ENCODE measurements at regions not wholly inside any gene's neighbourhood (a gene's known extent, or its start where the extent isn't known, plus 50 kb on each side); places are given as distances from the start of the nearest gene placed in this dataset.
A peak's percentile ranks its signal among the peaks of the same experiment; 100 is the strongest.

DNA sequence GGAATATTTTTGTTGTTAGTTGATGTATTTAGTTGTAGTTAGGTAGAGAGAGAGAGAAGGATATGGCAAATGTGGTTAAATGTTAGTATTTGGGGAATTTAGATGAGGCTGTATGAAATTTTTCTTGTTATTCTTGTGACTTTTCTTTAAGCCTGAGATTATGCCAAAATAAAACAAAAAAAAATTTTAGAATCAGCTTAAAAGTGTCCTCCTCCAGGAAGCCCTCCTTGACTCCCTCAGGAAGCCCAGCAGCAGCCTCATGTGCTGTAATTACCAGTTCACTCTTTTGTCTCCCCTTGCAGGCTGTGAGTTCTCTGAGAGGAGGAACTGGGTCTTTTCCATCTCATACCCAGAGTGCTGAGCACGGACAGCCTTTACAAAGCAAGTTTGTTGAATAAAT lies 243.5 kb downstream of the TFCP2L1 start:
- TF ChIP-seq, protein P1, sequence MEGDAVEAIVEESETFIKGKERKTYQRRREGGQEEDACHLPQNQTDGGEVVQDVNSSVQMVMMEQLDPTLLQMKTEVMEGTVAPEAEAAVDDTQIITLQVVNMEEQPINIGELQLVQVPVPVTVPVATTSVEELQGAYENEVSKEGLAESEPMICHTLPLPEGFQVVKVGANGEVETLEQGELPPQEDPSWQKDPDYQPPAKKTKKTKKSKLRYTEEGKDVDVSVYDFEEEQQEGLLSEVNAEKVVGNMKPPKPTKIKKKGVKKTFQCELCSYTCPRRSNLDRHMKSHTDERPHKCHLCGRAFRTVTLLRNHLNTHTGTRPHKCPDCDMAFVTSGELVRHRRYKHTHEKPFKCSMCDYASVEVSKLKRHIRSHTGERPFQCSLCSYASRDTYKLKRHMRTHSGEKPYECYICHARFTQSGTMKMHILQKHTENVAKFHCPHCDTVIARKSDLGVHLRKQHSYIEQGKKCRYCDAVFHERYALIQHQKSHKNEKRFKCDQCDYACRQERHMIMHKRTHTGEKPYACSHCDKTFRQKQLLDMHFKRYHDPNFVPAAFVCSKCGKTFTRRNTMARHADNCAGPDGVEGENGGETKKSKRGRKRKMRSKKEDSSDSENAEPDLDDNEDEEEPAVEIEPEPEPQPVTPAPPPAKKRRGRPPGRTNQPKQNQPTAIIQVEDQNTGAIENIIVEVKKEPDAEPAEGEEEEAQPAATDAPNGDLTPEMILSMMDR (IDR thresholded peaks at IDR 0.05; ENCODE audit: insufficient read depth, low read length, poor library complexity, severe bottlenecking) = no peak
- no peak for DNase-seq (ENCODE audit: extremely low read depth, insufficient read length)
- Histone ChIP-seq H3K36me3 (ENCODE audit: control insufficient read depth, insufficient read depth, low read length) (no peaks in the 10 kb centered on the region), H3K4me3 (replicated peaks; ENCODE audit: low read depth, low read length) (no peak overlapping the region), H3K27me3 (replicated peaks; ENCODE audit: control insufficient read depth, insufficient read depth, low read length) (peaks cover 1% of the 10 kb centered on the region; the same call in 1 of the 2 replicates)

DNA sequence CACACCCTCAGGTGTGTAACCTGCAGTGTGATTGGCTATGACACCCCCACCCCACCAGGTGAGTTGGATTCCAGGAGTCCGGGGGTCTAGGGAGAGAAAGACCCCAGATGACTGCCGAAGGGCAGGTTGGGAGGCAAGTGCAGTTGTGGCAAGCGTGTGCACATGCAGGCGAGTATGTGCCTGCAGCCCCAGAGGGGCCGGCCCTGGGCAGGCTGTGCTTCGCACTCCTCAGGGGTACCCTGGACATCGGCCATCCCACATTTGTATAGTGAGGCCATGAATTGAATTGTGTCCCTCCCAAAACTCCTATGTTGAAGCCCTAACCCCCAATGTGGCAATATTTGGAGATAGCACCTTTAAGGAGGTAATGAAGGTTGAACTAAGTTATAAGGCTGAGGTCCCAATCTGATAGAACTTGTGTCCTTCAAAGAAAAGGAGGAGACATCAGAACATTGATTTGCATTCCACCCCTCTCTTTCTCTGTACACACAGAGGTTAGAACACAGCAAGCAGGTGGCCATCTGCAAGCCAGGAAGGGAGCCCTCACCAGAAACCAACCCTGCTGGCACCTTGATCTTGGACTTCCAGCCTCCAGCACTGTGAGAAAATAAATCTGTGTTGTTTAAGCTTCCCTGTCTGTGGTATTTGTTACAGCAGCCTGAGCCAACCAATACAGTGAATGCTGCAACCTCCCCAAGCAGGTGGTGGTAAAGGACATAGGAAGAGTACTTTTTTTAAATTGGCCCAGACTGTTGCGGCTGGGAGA lies 241.8 kb downstream of the TFCP2L1 start:
- DNase-seq (ENCODE audit: extremely low read depth, insufficient read length) = no peak
- H3K36me3 ChIP-seq (ENCODE audit: control insufficient read depth, insufficient read depth, low read length) = no peaks in the 10 kb centered on the region
- H3K4me3 ChIP-seq (replicated peaks; ENCODE audit: low read depth, low read length) = no peak overlapping the region
- TF ChIP-seq, protein P1 (IDR thresholded peaks at IDR 0.05; ENCODE audit: insufficient read depth, low read length, poor library complexity, severe bottlenecking) = no peak
- H3K27me3 ChIP-seq (replicated peaks; ENCODE audit: control insufficient read depth, insufficient read depth, low read length) = peaks cover 1% of the 10 kb centered on the region; the same call in 1 of the 2 replicates

DNA sequence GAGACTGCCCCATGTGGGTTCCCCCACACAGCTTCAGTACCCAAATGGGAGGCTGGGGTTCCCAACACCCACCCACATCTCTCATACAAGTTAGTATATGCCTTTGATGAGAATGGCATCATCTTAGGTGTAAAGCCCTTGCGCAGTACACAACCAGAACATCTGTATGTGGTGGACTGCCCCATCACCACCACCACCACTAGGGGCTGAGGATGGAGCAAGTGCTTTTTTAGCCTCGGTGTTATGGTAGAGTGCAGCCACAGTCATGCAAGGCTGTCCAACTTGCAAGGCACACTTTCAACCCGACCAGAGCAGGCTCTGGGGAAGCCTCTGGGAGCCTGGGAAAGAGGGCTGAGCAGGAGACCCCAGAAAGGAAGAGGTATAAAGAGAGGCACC lies 241.2 kb downstream of the TFCP2L1 start:
- no peak for DNase-seq (ENCODE audit: extremely low read depth, insufficient read length)
- Histone ChIP-seq H3K4me3 (replicated peaks; ENCODE audit: low read depth, low read length) (no peak overlapping the region), H3K27me3 (replicated peaks; ENCODE audit: control insufficient read depth, insufficient read depth, low read length) (peaks cover 1% of the 10 kb centered on the region; the same call in 1 of the 2 replicates), H3K36me3 (ENCODE audit: control insufficient read depth, insufficient read depth, low read length) (no peaks in the 10 kb centered on the region)
- TF ChIP-seq, protein P1 (IDR thresholded peaks at IDR 0.05; ENCODE audit: insufficient read depth, low read length, poor library complexity, severe bottlenecking) = peak; percentile 13

DNA sequence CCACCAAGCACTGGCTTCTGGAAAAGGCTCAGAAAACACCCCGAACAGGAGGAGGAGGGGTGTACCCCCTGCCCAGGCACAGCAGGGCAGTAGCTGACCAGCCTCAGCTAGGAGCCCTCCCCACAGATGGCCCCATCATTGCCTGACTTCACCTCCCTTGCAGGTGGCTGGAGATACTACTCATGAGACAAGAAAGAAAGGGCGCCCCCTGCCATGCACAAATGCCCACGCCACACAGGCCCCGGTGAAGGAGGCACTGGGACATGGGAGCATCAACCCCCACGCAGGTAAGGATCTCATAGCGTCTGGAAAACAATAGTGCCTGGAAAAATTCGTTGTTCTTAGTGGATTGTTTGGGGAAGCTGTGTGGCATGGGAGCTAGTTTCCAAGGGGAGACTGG lies 240.6 kb downstream of the TFCP2L1 start:
- TF ChIP-seq, protein P1 (IDR thresholded peaks at IDR 0.05; ENCODE audit: insufficient read depth, low read length, poor library complexity, severe bottlenecking) = peak; percentile 29
- peaks cover 1% of the 10 kb centered on the region; the same call in 1 of the 2 replicates for H3K27me3 ChIP-seq (replicated peaks; ENCODE audit: control insufficient read depth, insufficient read depth, low read length)
- DNase-seq (ENCODE audit: extremely low read depth, insufficient read length) = no peak
- no peaks in the 10 kb centered on the region for H3K36me3 ChIP-seq (ENCODE audit: control insufficient read depth, insufficient read depth, low read length)
- H3K4me3 ChIP-seq (replicated peaks; ENCODE audit: low read depth, low read length) = no peak overlapping the region

DNA sequence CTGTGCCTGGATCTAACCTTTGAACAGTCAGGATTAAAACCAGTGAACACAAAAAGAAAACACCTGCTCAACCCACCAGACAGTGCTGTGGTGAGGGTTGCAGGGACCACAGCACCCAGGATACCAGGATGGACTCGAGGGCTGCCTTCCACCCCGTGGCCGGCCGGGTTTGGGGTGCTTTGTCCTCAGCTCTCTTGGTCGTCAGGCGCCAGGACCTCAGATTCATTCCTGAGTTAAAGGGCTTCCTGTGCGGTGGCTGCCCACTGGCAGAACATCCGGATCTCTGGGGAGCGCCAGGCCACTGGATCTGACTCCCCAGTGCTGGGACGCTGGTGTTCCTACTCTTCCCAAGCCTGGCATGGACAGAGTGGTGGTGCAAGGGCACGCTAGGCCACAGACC lies 239.8 kb downstream of the TFCP2L1 start:
- TF ChIP-seq, protein P1 (IDR thresholded peaks at IDR 0.05; ENCODE audit: insufficient read depth, low read length, poor library complexity, severe bottlenecking) = no peak
- H3K27me3 ChIP-seq (replicated peaks; ENCODE audit: control insufficient read depth, insufficient read depth, low read length) = peaks cover 2% of the 10 kb centered on the region; the same call in 1 of the 2 replicates
- no peaks in the 10 kb centered on the region for H3K36me3 ChIP-seq (ENCODE audit: control insufficient read depth, insufficient read depth, low read length)
- no peak for DNase-seq (ENCODE audit: extremely low read depth, insufficient read length)
- no peak overlapping the region for H3K4me3 ChIP-seq (replicated peaks; ENCODE audit: low read depth, low read length)

Data from GM06990 (cell line).